ENCODE measurements at regions not wholly inside any gene's neighbourhood (a gene's known extent, or its start where the extent isn't known, plus 50 kb on each side); places are given as distances from the start of the nearest gene placed in this dataset.

GRCh38 chr6:121929301-121929700 lies 470.2 kb upstream of the HSF2 start:
- H3K79me2 ChIP-seq (ENCODE audit: insufficient read depth, low read length), result no peaks in the 10 kb centered on the region
- peaks cover 0 to 12% (median 8%) of the 10 kb centered on the region in 3 experiments; a peak in 5 of 7 replicates for H3K36me3 Mint-ChIP-seq (ENCODE audit: insufficient read depth in 1 of 3, low read depth in 3 of 3)
- no peak overlapping the region for H4K91ac ChIP-seq (ENCODE audit: insufficient read length, low read depth, low read length)
- H2AK5ac ChIP-seq (ENCODE audit: insufficient read length, low read length), result no peak overlapping the region
- no peak overlapping the region for H2BK15ac ChIP-seq (ENCODE audit: low read depth, low read length)
- DNase-seq, result no peak
- H3K14ac ChIP-seq (ENCODE audit: insufficient read depth, low read length), result no peak overlapping the region
- no peak overlapping the region for H2BK20ac ChIP-seq (ENCODE audit: low read depth, low read length, poor library complexity, severe bottlenecking)
- H3K23me2 ChIP-seq (ENCODE audit: insufficient read length, low read depth, low read length, poor library complexity, severe bottlenecking), result no peaks in the 10 kb centered on the region
- H4K8ac ChIP-seq (replicated peaks; ENCODE audit: insufficient read length, low read depth, low read length), result no peak overlapping the region
- H3K9ac ChIP-seq (ENCODE audit: extremely low read depth, insufficient read length, low read length), result no peak overlapping the region
- no peaks in the 10 kb centered on the region for H3K27me3 ChIP-seq (ENCODE audit: insufficient read depth, low read length)
- H3K9me3 ChIP-seq (ENCODE audit: control insufficient read depth, low read depth, low read length), result no peaks in the 10 kb centered on the region
- H3K27me3 Mint-ChIP-seq (ENCODE audit: low read depth), result no peaks in the 10 kb centered on the region
- no peak overlapping the region for H3K27ac Mint-ChIP-seq
- no peak overlapping the region for H3K4ac ChIP-seq (ENCODE audit: low read depth, low read length)
- peaks cover 41 to 46% of the 10 kb centered on the region in 2 experiments for H3K4me1 Mint-ChIP-seq
- H3K4me3 Mint-ChIP-seq, result no peak overlapping the region
- H3K23ac ChIP-seq (ENCODE audit: insufficient read length, low read depth, low read length), result no peak overlapping the region
- no peaks in the 10 kb centered on the region for H3K79me1 ChIP-seq (ENCODE audit: insufficient read depth, low read depth, low read length, poor library complexity, severe bottlenecking)
- H4K5ac ChIP-seq (ENCODE audit: insufficient read length, low read depth, low read length), result no peak overlapping the region
- no peak overlapping the region for H3K27ac ChIP-seq (ENCODE audit: insufficient read length, low read depth, low read length)
- H3K56ac ChIP-seq (ENCODE audit: insufficient read length, low read depth, low read length), result no peak overlapping the region
- no peaks in the 10 kb centered on the region for H4K20me1 ChIP-seq (ENCODE audit: control insufficient read depth, insufficient read depth, insufficient read length)
- H3T11ph ChIP-seq (ENCODE audit: low read length), result no peak overlapping the region
- no peak overlapping the region for H2BK5ac ChIP-seq (ENCODE audit: insufficient read length, low read length)
- H2BK120ac ChIP-seq (ENCODE audit: low read depth, low read length, poor library complexity, severe bottlenecking), result no peak overlapping the region
- H3K4me2 ChIP-seq (ENCODE audit: insufficient read depth, insufficient read length, low read length), result no peak overlapping the region
- no peak overlapping the region for H2BK12ac ChIP-seq (ENCODE audit: insufficient read length, low read depth, low read length)
- H3K9me3 Mint-ChIP-seq, result peaks cover 0 to 6% of the 10 kb centered on the region in 2 experiments; a peak in 3 of 5 replicates
- peaks cover 2% of the 10 kb centered on the region; the same call in 1 of the 2 replicates for H3K4me1 ChIP-seq (ENCODE audit: insufficient read depth, low read length)
- H2AFZ ChIP-seq (ENCODE audit: low read length), result no peak overlapping the region
- H3K18ac ChIP-seq (ENCODE audit: insufficient read length, low read depth, low read length), result no peak overlapping the region
- no peak for TF ChIP-seq CTCF (conservative IDR thresholded peaks at IDR 0.05)
- WGBS (ENCODE audit: extremely low coverage, insufficient read length, low lambda C conversion rate), result no CpG with 5 or more reads among the region's 1 CpG

All from H9 (cell line).